Liver (tissue), 8 donors: ENCODE measurements at regions not wholly inside any gene's neighbourhood (a gene's known extent, or its start where the extent isn't known, plus 50 kb on each side); places are given as distances from the start of the nearest gene placed in this dataset.

Source experiments
- DNase-seq: peaks from one replicate; pipeline ENCODE4 v3.0.0-alpha.2; 2017; ENCODE audit warnings: low spot score
- H3K27ac ChIP-seq, 2 donors: one replicate each; pipeline ENCODE4 v1.7.0; 2013; ENCODE audit warnings: inconsistent platforms in 2 of 2, low read length in 2 of 2, control low read depth in 1 of 2, low read depth in 1 of 2, mild to moderate bottlenecking in 1 of 2
- H3K27me3 ChIP-seq, 4 donors: one replicate each; pipeline versions ENCODE4 v1.6.1 to v1.7.0; 2013; ENCODE audit warnings: low read length in 3 of 4, inconsistent platforms in 1 of 4, mild to moderate bottlenecking in 1 of 4, moderate library complexity in 1 of 4; ENCODE audit not compliant: control insufficient read depth in 4 of 4, insufficient read depth in 4 of 4
- H3K36me3 ChIP-seq, 4 donors: one replicate each; pipeline versions ENCODE4 v1.6.1 to v1.7.0; 2013; ENCODE audit warnings: low read length in 3 of 4, mild to moderate bottlenecking in 3 of 4, low read depth in 1 of 4, moderate library complexity in 1 of 4; ENCODE audit not compliant: control insufficient read depth in 4 of 4, insufficient read depth in 3 of 4
- H3K4me1 ChIP-seq, 4 donors: one replicate each; pipeline versions ENCODE4 v1.6.1 to v1.7.0; 2013; ENCODE audit warnings: low read length in 3 of 4, mild to moderate bottlenecking in 3 of 4, moderate library complexity in 1 of 4; ENCODE audit not compliant: control insufficient read depth in 4 of 4, insufficient read depth in 4 of 4
- H3K4me3 ChIP-seq, 3 donors: one replicate each; pipeline versions ENCODE4 v1.6.1 to v1.7.0; 2013; ENCODE audit warnings: low read length in 3 of 3, control low read depth in 1 of 3, low read depth in 1 of 3, mild to moderate bottlenecking in 1 of 3
- H3K9ac ChIP-seq, 2 donors: one replicate each; pipeline ENCODE4 v1.7.0; 2013; ENCODE audit warnings: low read length in 2 of 2, mild to moderate bottlenecking in 2 of 2, moderate library complexity in 2 of 2, control low read depth in 1 of 2, low read depth in 1 of 2
- H3K9me3 ChIP-seq, 4 donors: one replicate each; pipeline versions ENCODE4 v1.6.1 to v1.7.0; 2013; ENCODE audit warnings: low read length in 3 of 4; ENCODE audit not compliant: control insufficient read depth in 4 of 4
- ATF3 ChIP-seq: IDR thresholded peaks from 2 replicates; pipeline ENCODE4 v1.6.1; 2016; ENCODE audit warnings: antibody characterized with exemption
- CTCF ChIP-seq: fragments of 150-350 bp; IDR thresholded peaks from 2 replicates; pipeline ENCODE4 v1.5.1; 2017; ENCODE audit warnings: improper control_type of control experiment, low read depth, low read length; ENCODE audit not compliant: missing input control
- EGR1 ChIP-seq, 2 donors: IDR thresholded peaks; 2 replicates each; pipeline ENCODE4 v1.6.1; 2016 to 2018; ENCODE audit warnings: antibody characterized with exemption in 2 of 2, low read depth in 2 of 2
- FOXA1 ChIP-seq: IDR thresholded peaks from 2 replicates; pipeline ENCODE4 v1.6.1; 2016; ENCODE audit warnings: antibody characterized with exemption
- FOXA2 ChIP-seq: IDR thresholded peaks from 2 replicates; pipeline ENCODE4 v1.6.1; 2016; ENCODE audit warnings: antibody characterized with exemption
- GABPA ChIP-seq, 2 donors: IDR thresholded peaks in 1 of 2; conservative IDR thresholded peaks in 1 of 2; 2 replicates each; pipeline ENCODE4 v1.6.1; 2016; ENCODE audit warnings: antibody characterized with exemption in 2 of 2, mild to moderate bottlenecking in 1 of 2, moderate library complexity in 1 of 2
- HNF4A ChIP-seq, 2 donors: conservative IDR thresholded peaks; 2 replicates each; pipeline ENCODE4 v1.6.1; 2016; ENCODE audit warnings: antibody characterized with exemption in 2 of 2, mild to moderate bottlenecking in 2 of 2
- HNF4G ChIP-seq: IDR thresholded peaks from 2 replicates; pipeline ENCODE4 v1.6.1; 2016; ENCODE audit warnings: antibody characterized with exemption
- JUND ChIP-seq, 2 donors: IDR thresholded peaks; 2 replicates each; pipeline ENCODE4 v1.6.1; 2016; ENCODE audit warnings: antibody characterized with exemption in 2 of 2
- MAX ChIP-seq: IDR thresholded peaks from 2 replicates; pipeline ENCODE4 v1.6.1; 2016; ENCODE audit warnings: antibody characterized with exemption
- NR2F2 ChIP-seq: IDR thresholded peaks from 2 replicates; pipeline ENCODE4 v1.6.1; 2016; ENCODE audit warnings: antibody characterized with exemption
- RAD21 ChIP-seq, 2 donors: IDR thresholded peaks; 2 replicates each; pipeline ENCODE4 v1.6.1; 2016; ENCODE audit warnings: antibody characterized with exemption in 2 of 2, mild to moderate bottlenecking in 2 of 2
- REST ChIP-seq: IDR thresholded peaks from 2 replicates; pipeline ENCODE4 v1.6.1; 2016; ENCODE audit warnings: antibody characterized with exemption, mild to moderate bottlenecking
- RXRA ChIP-seq, 2 donors: IDR thresholded peaks; 2 replicates each; pipeline ENCODE4 v1.6.1; 2017 to 2018; ENCODE audit warnings: antibody characterized with exemption in 2 of 2, mild to moderate bottlenecking in 1 of 2
- SP1 ChIP-seq: IDR thresholded peaks from 2 replicates; pipeline ENCODE4 v1.6.1; 2018; ENCODE audit warnings: antibody characterized with exemption, mild to moderate bottlenecking
- TAF1 ChIP-seq: conservative IDR thresholded peaks from 2 replicates; pipeline ENCODE4 v1.6.1; 2016; ENCODE audit warnings: antibody characterized with exemption, mild to moderate bottlenecking
- YY1 ChIP-seq: IDR thresholded peaks from 2 replicates; pipeline ENCODE4 v1.6.1; 2016; ENCODE audit warnings: antibody characterized with exemption, mild to moderate bottlenecking
- ZBTB33 ChIP-seq: IDR thresholded peaks from 2 replicates; pipeline ENCODE4 v1.6.1; 2016; ENCODE audit warnings: antibody characterized with exemption
- WGBS: extraction: QIAGEN DNeasy Blood & Tissue Kit; methylation state at CpG from one replicate; pipeline ENCODE4 v1.1.7; 2013; 5-methylcytosine and 5-hydroxymethylcytosine counted together
- donor health status: healthy.
- donor health status: healthy.
- donor health status: healthy.
- donor health status: healthy.
- donor health status: healthy.

GRCh38 chr2:183521911-183522310, 397.7 kb downstream of the NUP35 start:
- Histone ChIP-seq H3K36me3 (no peaks in the 10 kb centered on the region), H3K9me3 (no peaks in the 10 kb centered on the region), H3K4me3 (no peak overlapping the region), H3K27ac (no peak overlapping the region), H3K9ac (no peak overlapping the region), H3K27me3 (no peaks in the 10 kb centered on the region), H3K4me1 (no peaks in the 10 kb centered on the region)
- TF ChIP-seq FOXA1 (no peak), HNF4A (conservative IDR thresholded peaks at IDR 0.05) (no peak), YY1 (no peak), HNF4G (no peak), ZBTB33 (no peak), MAX (no peak), CTCF (no peak), JUND (IDR thresholded peaks at IDR 0.05) (no peak), NR2F2 (no peak), TAF1 (no peak), EGR1 (IDR thresholded peaks at IDR 0.05; ENCODE audit: low read depth in 2 of 2) (no peak), REST (no peak), RXRA (IDR thresholded peaks at IDR 0.05) (no peak), RAD21 (IDR thresholded peaks at IDR 0.05) (no peak), SP1 (no peak), FOXA2 (no peak), GABPA (IDR thresholded peaks at IDR 0.05 in 1 of 2, conservative IDR thresholded peaks at IDR 0.05 in 1 of 2) (no peak), ATF3 (no peak)
- DNase-seq = no peak
- 66% methylated on average over 1 of the region's 1 CpG for WGBS
